Spleen (tissue), 11 donors: ENCODE measurements at regions not wholly inside any gene's neighbourhood (a gene's known extent, or its start where the extent isn't known, plus 50 kb on each side); places are given as distances from the start of the nearest gene placed in this dataset.

Experiments
- DNase-seq: peaks from one replicate; pipeline ENCODE4 v3.0.0-alpha.2; 2020
- H3K27ac ChIP-seq, 8 donors: fragments of 200-600 bp; sonication (generic) in 7 of 8; 1 replicate in 4 of 8; 2 replicates in 4 of 8; pipeline versions ENCODE4 v1.5.0 to v1.8.0; 2016 to 2021; ENCODE audit warnings: inconsistent platforms in 4 of 8, mild to moderate bottlenecking in 4 of 8, moderate library complexity in 1 of 8
- H3K27me3 ChIP-seq, 7 donors: fragments of 200-600 bp; sonication (generic) in 6 of 7; replicated peaks in 1 of 7; 1 replicate in 4 of 7; 2 replicates in 3 of 7; pipeline versions ENCODE4 v1.5.0 to v1.8.0; 2016 to 2021; ENCODE audit warnings: inconsistent platforms in 3 of 7, mild to moderate bottlenecking in 1 of 7
- H3K36me3 ChIP-seq, 6 donors: fragments of 200-600 bp; sonication (generic) in 5 of 6; 1 replicate in 4 of 6; 2 replicates in 2 of 6; pipeline versions ENCODE4 v1.5.0 to v1.8.0; 2016 to 2021; ENCODE audit warnings: inconsistent platforms in 2 of 6
- H3K4me1 ChIP-seq, 6 donors: fragments of 200-600 bp; sonication (generic) in 5 of 6; 1 replicate in 3 of 6; 2 replicates in 3 of 6; pipeline versions ENCODE4 v1.5.0 to v1.8.0; 2016 to 2021; ENCODE audit warnings: inconsistent platforms in 3 of 6
- H3K4me3 ChIP-seq, 8 donors: fragments of 200-600 bp; sonication (generic) in 7 of 8; 1 replicate in 4 of 8; 2 replicates in 4 of 8; pipeline versions ENCODE4 v1.5.0 to v1.8.0; 2016 to 2021; ENCODE audit warnings: inconsistent platforms in 4 of 8, mild to moderate bottlenecking in 4 of 8, moderate library complexity in 2 of 8
- H3K9me3 ChIP-seq, 8 donors: fragments of 200-600 bp; sonication (generic) in 7 of 8; 1 replicate in 4 of 8; 2 replicates in 4 of 8; pipeline versions ENCODE4 v1.5.0 to v1.8.0; 2016 to 2021; ENCODE audit warnings: inconsistent platforms in 4 of 8
- CTCF ChIP-seq, 11 experiments: fragments of 200-600 bp in 7 of 11; fragments of 450-650 bp in 4 of 11; sonication (generic) in 4 of 11; IDR thresholded peaks in 8 of 11; conservative IDR thresholded peaks in 3 of 11; 1 replicate in 7 of 11; 2 replicates in 4 of 11; pipeline versions ENCODE4 v1.4.0 to v1.8.0; 2016 to 2021; ENCODE audit warnings: antibody characterized with exemption in 11 of 11, inconsistent platforms in 4 of 11, mild to moderate bottlenecking in 1 of 11
- POLR2A ChIP-seq, 3 donors: fragments of 450-650 bp; IDR thresholded peaks; one replicate each; pipeline ENCODE4 v1.5.1; 2017; ENCODE audit warnings: antibody characterized with exemption in 3 of 3, mild to moderate bottlenecking in 1 of 3
- POLR2AphosphoS5 ChIP-seq, 3 donors: sonication (generic); formaldehyde crosslinking; IDR thresholded peaks; one replicate each; pipeline ENCODE4 v1.5.1; 2017; ENCODE audit warnings: antibody characterized with exemption in 3 of 3
- WGBS, 5 donors: extraction: QIAGEN DNeasy Blood & Tissue Kit in 3 of 5; methylation state at CpG; one replicate each; pipeline versions ENCODE4 v1.1.5 to v1.1.7; 2013 to 2018; 5-methylcytosine and 5-hydroxymethylcytosine counted together
- intact Hi-C: fragments of 100-400 bp; cut with DNase I; formaldehyde crosslinking; loops from one replicate; pipeline ENCODE4 v1.15.0; 2023; ENCODE audit warnings: low total_unique reads
- donor health status: healthy with polysubstance abuse.
- donor health status: DM: no; HTN: no; CAD: no; lungs with moderate emphysema.
- donor health status: DM: no; HTN: no; CAD: no.
- donor health status: Bipolar disorder and iron deficiency.
- donor health status: healthy.
- donor health status: DM: no; HTN: no; CAD: no.
- donor health status: DM: yes; HTN: yes; CAD: no.

GRCh38 chr3:65276551-65276950 lies 588.8 kb upstream of the ADAMTS9 start:
- H3K9me3 ChIP-seq: no peaks in the 10 kb centered on the region
- H3K4me1 ChIP-seq: no peaks in the 10 kb centered on the region
- H3K36me3 ChIP-seq: no peaks in the 10 kb centered on the region
- WGBS, 5 donors: 65 to 95% (median 72%) methylated on average over 4 of the region's 4 CpGs
- no peak for DNase-seq
- intact Hi-C loops: no loop called here
- TF ChIP-seq POLR2A (IDR thresholded peaks at IDR 0.05) (no peak), CTCF (IDR thresholded peaks at IDR 0.05 in 8 of 11, conservative IDR thresholded peaks at IDR 0.05 in 3 of 11) (no peak), POLR2AphosphoS5 (IDR thresholded peaks at IDR 0.05) (no peak)
- no peaks in the 10 kb centered on the region for H3K27me3 ChIP-seq
- no peak overlapping the region for H3K4me3 ChIP-seq
- no peak overlapping the region for H3K27ac ChIP-seq

GRCh38 chr3:65268426-65268825 lies 580.6 kb upstream of the ADAMTS9 start:
- Histone ChIP-seq H3K27ac (no peak overlapping the region), H3K36me3 (no peaks in the 10 kb centered on the region), H3K4me3 (no peak overlapping the region), H3K27me3 (no peaks in the 10 kb centered on the region), H3K9me3 (no peaks in the 10 kb centered on the region), H3K4me1 (no peaks in the 10 kb centered on the region)
- DNase-seq: no peak
- intact Hi-C loops: no loop called here
- TF ChIP-seq CTCF (IDR thresholded peaks at IDR 0.05 in 8 of 11, conservative IDR thresholded peaks at IDR 0.05 in 3 of 11): no peak
- WGBS, 5 donors: 30 to 80% (median 65%) methylated on average over 1 of the region's 1 CpG

GRCh38 chr3:65265942-65266590 lies 578.3 kb upstream of the ADAMTS9 start:
- H3K4me3 ChIP-seq: no peak overlapping the region
- H3K4me1 ChIP-seq: no peaks in the 10 kb centered on the region
- no peaks in the 10 kb centered on the region for H3K36me3 ChIP-seq
- TF ChIP-seq POLR2A (IDR thresholded peaks at IDR 0.05) (no peak), POLR2AphosphoS5 (IDR thresholded peaks at IDR 0.05) (no peak), CTCF (IDR thresholded peaks at IDR 0.05 in 8 of 11, conservative IDR thresholded peaks at IDR 0.05 in 3 of 11) (no peak)
- DNase-seq: no peak
- no peaks in the 10 kb centered on the region for H3K27me3 ChIP-seq
- intact Hi-C loops: no loop called here
- H3K9me3 ChIP-seq: peaks cover 0 to 6% (median 2%) of the 10 kb centered on the region in 8 donors
- 42 to 58% (median 51%) methylated on average over 4 of the region's 4 CpGs for WGBS, 5 donors
- no peak overlapping the region for H3K27ac ChIP-seq

- no peaks in the 10 kb centered on the region for H3K4me1 ChIP-seq
- DNase-seq: no peak
- no peaks in the 10 kb centered on the region for H3K36me3 ChIP-seq
- WGBS, 5 donors: 77 to 88% (median 80%) methylated on average over 4 of the region's 4 CpGs
- H3K9me3 ChIP-seq: peaks cover 0 to 11% (median 4%) of the 10 kb centered on the region in 8 donors
- no peak overlapping the region for H3K27ac ChIP-seq
- TF ChIP-seq CTCF (IDR thresholded peaks at IDR 0.05 in 8 of 11, conservative IDR thresholded peaks at IDR 0.05 in 3 of 11) (no peak), POLR2A (IDR thresholded peaks at IDR 0.05) (no peak), POLR2AphosphoS5 (IDR thresholded peaks at IDR 0.05) (no peak)
- no peaks in the 10 kb centered on the region for H3K27me3 ChIP-seq
- no peak overlapping the region for H3K4me3 ChIP-seq
- intact Hi-C loops: no loop called here
Observed at GRCh38 chr3:65265511-65265910, 577.7 kb upstream of the ADAMTS9 start.
